HEK293 (cell line): ENCODE measurements at regions not wholly inside any gene's neighbourhood (a gene's known extent, or its start where the extent isn't known, plus 50 kb on each side); places are given as distances from the start of the nearest gene placed in this dataset.

Experiments
- CTCF ChIA-PET: fragments of 350-600 bp; formaldehyde crosslinking; extraction: SDS; loops from one replicate; lab custom pipeline; 2021; ENCODE audit warnings: antibody characterized with exemption; lab: Yijun Ruan, JAX
- POLR2A ChIA-PET: fragments of 300-600 bp; formaldehyde crosslinking; extraction: SDS; loops from one replicate; lab custom pipeline; 2020; ENCODE audit warnings: antibody characterized with exemption, inconsistent platforms; lab: Yijun Ruan, JAX
- H3K27ac ChIP-seq: fragments of 200-500 bp; sonication (Bioruptor generic); 2 replicates; pipeline ENCODE4 v1.5.1; 2014; ENCODE audit warnings: low read depth, low read length, control low read depth, inconsistent platforms; ENCODE audit errors: extremely low read depth
- H3K36me3 ChIP-seq, 2 experiments: fragments of 200-500 bp in 1 of 2; sonication (Bioruptor generic) in 1 of 2; 1 replicate in 1 of 2; 2 replicates in 1 of 2; pipeline ENCODE4 v1.5.1; 2014 to 2017; ENCODE audit warnings: inconsistent platforms in 2 of 2, low read length in 2 of 2; ENCODE audit not compliant: control insufficient read depth in 2 of 2, insufficient read depth in 1 of 2
- H3K4me1 ChIP-seq: fragments of 200-500 bp; sonication (Bioruptor generic); 2 replicates; pipeline ENCODE4 v1.5.1; 2014; ENCODE audit warnings: mild to moderate bottlenecking, low read length, inconsistent platforms; ENCODE audit not compliant: control insufficient read depth, insufficient read depth
- H3K4me3 ChIP-seq: 2 replicates; pipeline ENCODE4 v1.5.1; 2011; ENCODE audit warnings: low read depth, mild to moderate bottlenecking, control low read depth, low read length, moderate library complexity
- H3K9me3 ChIP-seq: fragments of 200-500 bp; sonication (Bioruptor generic); 2 replicates; pipeline ENCODE4 v1.5.1; 2014; ENCODE audit warnings: low read depth, low read length, inconsistent platforms; ENCODE audit not compliant: control insufficient read depth, insufficient read depth
- BCL11A ChIP-seq: fragments of 450-650 bp; formaldehyde crosslinking; IDR thresholded peaks from 2 replicates; pipeline ENCODE4 v1.5.1; 2016; ENCODE audit warnings: low read depth, missing biosample characterization, missing genetic modification characterization
- EGR2 ChIP-seq: fragments of 450-650 bp; formaldehyde crosslinking; IDR thresholded peaks from 2 replicates; pipeline ENCODE4 v1.5.1; 2016; ENCODE audit warnings: low read depth, missing biosample characterization, missing genetic modification characterization
- KLF17 ChIP-seq: fragments of 450-650 bp; formaldehyde crosslinking; IDR thresholded peaks from 2 replicates; pipeline ENCODE4 v1.5.1; 2016; ENCODE audit warnings: missing biosample characterization, missing genetic modification characterization
- MYNN ChIP-seq: fragments of 450-650 bp; formaldehyde crosslinking; IDR thresholded peaks from 2 replicates; pipeline ENCODE4 v1.5.1; 2016; ENCODE audit warnings: missing biosample characterization, missing genetic modification characterization, borderline replicate concordance
- SCRT2 ChIP-seq: fragments of 450-650 bp; formaldehyde crosslinking; IDR thresholded peaks from 2 replicates; pipeline ENCODE4 v1.5.1; 2016; ENCODE audit warnings: missing biosample characterization, missing genetic modification characterization
- SP7 ChIP-seq: fragments of 450-650 bp; formaldehyde crosslinking; IDR thresholded peaks from 2 replicates; pipeline ENCODE4 v1.5.1; 2016; ENCODE audit warnings: missing biosample characterization, missing genetic modification characterization
- ZBTB10 ChIP-seq: fragments of 450-650 bp; formaldehyde crosslinking; IDR thresholded peaks from 2 replicates; pipeline ENCODE4 v1.5.1; 2016; ENCODE audit warnings: missing biosample characterization, missing genetic modification characterization
- ZBTB6 ChIP-seq: fragments of 450-650 bp; formaldehyde crosslinking; IDR thresholded peaks from 2 replicates; pipeline ENCODE4 v1.5.1; 2017; ENCODE audit warnings: missing biosample characterization, missing genetic modification characterization
- ZBTB7A ChIP-seq: fragments of 450-650 bp; formaldehyde crosslinking; IDR thresholded peaks from 2 replicates; pipeline ENCODE4 v1.5.1; 2016; ENCODE audit warnings: low read depth, missing biosample characterization, missing genetic modification characterization
- ZNF121 ChIP-seq: fragments of 450-650 bp; formaldehyde crosslinking; IDR thresholded peaks from 2 replicates; pipeline ENCODE4 v1.5.1; 2016; ENCODE audit warnings: missing biosample characterization, missing genetic modification characterization
- ZNF157 ChIP-seq: fragments of 450-650 bp; formaldehyde crosslinking; IDR thresholded peaks from 2 replicates; pipeline ENCODE4 v1.5.1; 2016; ENCODE audit warnings: missing biosample characterization, missing genetic modification characterization
- ZNF175 ChIP-seq: fragments of 450-650 bp; formaldehyde crosslinking; IDR thresholded peaks from 2 replicates; pipeline ENCODE4 v1.5.1; 2016; ENCODE audit warnings: missing biosample characterization, missing genetic modification characterization
- ZNF324 ChIP-seq: fragments of 450-650 bp; formaldehyde crosslinking; IDR thresholded peaks from 2 replicates; pipeline ENCODE4 v1.5.1; 2016; ENCODE audit warnings: missing biosample characterization, missing genetic modification characterization
- ZNF362 ChIP-seq: fragments of 450-650 bp; formaldehyde crosslinking; IDR thresholded peaks from 2 replicates; pipeline ENCODE4 v1.5.1; 2016; ENCODE audit warnings: missing biosample characterization, missing genetic modification characterization
- ZNF433 ChIP-seq: fragments of 450-650 bp; formaldehyde crosslinking; IDR thresholded peaks from 2 replicates; pipeline ENCODE4 v1.5.1; 2016; ENCODE audit warnings: missing biosample characterization, missing genetic modification characterization, low read depth
- ZNF488 ChIP-seq: fragments of 450-650 bp; formaldehyde crosslinking; IDR thresholded peaks from 2 replicates; pipeline ENCODE4 v1.5.1; 2016; ENCODE audit warnings: missing biosample characterization, missing genetic modification characterization
- ZNF513 ChIP-seq: fragments of 450-650 bp; IDR thresholded peaks from 2 replicates; pipeline ENCODE4 v1.5.1; 2018; ENCODE audit warnings: missing biosample characterization, missing genetic modification characterization
- ZNF629 ChIP-seq: fragments of 450-650 bp; formaldehyde crosslinking; IDR thresholded peaks from 2 replicates; pipeline ENCODE4 v1.5.1; 2017; ENCODE audit warnings: missing biosample characterization, missing genetic modification characterization
- ZNF670 ChIP-seq: fragments of 450-650 bp; formaldehyde crosslinking; IDR thresholded peaks from 2 replicates; pipeline ENCODE4 v1.5.1; 2016; ENCODE audit warnings: missing biosample characterization, missing genetic modification characterization, low read depth
- ZNF701 ChIP-seq: fragments of 450-650 bp; formaldehyde crosslinking; IDR thresholded peaks from 2 replicates; pipeline ENCODE4 v1.5.1; 2016; ENCODE audit warnings: missing biosample characterization, missing genetic modification characterization
- ZSCAN16 ChIP-seq: fragments of 450-650 bp; formaldehyde crosslinking; IDR thresholded peaks from 2 replicates; pipeline ENCODE4 v1.5.1; 2016; ENCODE audit warnings: missing biosample characterization, missing genetic modification characterization

GRCh38 chr3:176347424-176348146, 849.7 kb downstream of the TBL1XR1 start (continued):
- no peak for TF ChIP-seq KLF17 (tag by site-specific recombination)
- TF ChIP-seq ZNF362 (tag by site-specific recombination) = no peak
- TF ChIP-seq ZBTB6 (tag by site-specific recombination) = no peak
- no peak for TF ChIP-seq SCRT2 (tag by site-specific recombination)
- no peak for TF ChIP-seq ZNF121 (tag by site-specific recombination)

- no peaks in the 10 kb centered on the region for H3K4me1 ChIP-seq
- H3K9me3 ChIP-seq = no peaks in the 10 kb centered on the region
- H3K4me3 ChIP-seq = no peak overlapping the region
- CTCF ChIA-PET = no interaction called here
- H3K36me3 ChIP-seq = no peaks in the 10 kb centered on the region
- H3K27ac ChIP-seq = no peak overlapping the region
- TF ChIP-seq ZBTB10 (tag by site-specific recombination) = no peak
- POLR2A ChIA-PET = no interaction called here
Observed at GRCh38 chr3:176341963-176342362, 855.3 kb downstream of the TBL1XR1 start.

GRCh38 chr3:176328666-176329065, 868.6 kb downstream of the TBL1XR1 start:
- no peak overlapping the region for H3K4me3 ChIP-seq
- no peak overlapping the region for H3K27ac ChIP-seq
- CTCF ChIA-PET = no interaction called here
- no peaks in the 10 kb centered on the region for H3K9me3 ChIP-seq
- POLR2A ChIA-PET = no interaction called here
- H3K36me3 ChIP-seq = no peaks in the 10 kb centered on the region
- TF ChIP-seq ZNF488 (no peak), ZNF175 (no peak), ZNF157 (no peak), EGR2 (no peak), SP7 (tag by site-specific recombination) (no peak), ZNF629 (tag by site-specific recombination) (no peak), ZNF701 (tag by site-specific recombination) (no peak), ZBTB7A (tag by site-specific recombination) (no peak), MYNN (tag by site-specific recombination) (no peak), BCL11A (tag by site-specific recombination) (no peak), ZNF324 (tag by site-specific recombination) (no peak), ZSCAN16 (tag by site-specific recombination) (no peak), ZNF670 (tag by site-specific recombination) (no peak), ZNF433 (tag by site-specific recombination) (no peak), ZNF513 (tag by site-specific recombination) (no peak)
- H3K4me1 ChIP-seq = no peaks in the 10 kb centered on the region
